ENCODE measurements at regions not wholly inside any gene's neighbourhood (a gene's known extent, or its start where the extent isn't known, plus 50 kb on each side); places are given as distances from the start of the nearest gene placed in this dataset.

DNA sequence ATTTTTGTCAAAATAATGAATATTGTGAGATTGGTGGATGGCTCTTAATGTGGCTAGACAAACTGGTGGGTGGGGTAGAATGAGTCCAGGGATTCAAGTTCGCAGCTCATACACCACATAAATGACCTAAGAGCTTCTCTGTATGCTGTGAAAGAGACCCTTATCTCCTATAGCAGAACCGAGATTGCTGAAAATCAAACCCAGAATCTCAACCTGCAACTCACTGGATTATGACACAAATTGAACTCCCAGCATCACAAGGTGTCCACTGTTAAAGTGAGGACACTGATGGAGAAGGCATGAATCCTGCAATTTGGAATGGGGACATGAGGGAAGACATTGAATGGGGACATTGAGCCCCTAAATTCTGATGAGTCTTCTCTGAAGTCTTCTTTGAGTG lies 51.3 kb upstream of the CNKSR3 start:
- no peak for DNase-seq (ENCODE audit: low read depth, low spot score)

- no peak for DNase-seq (ENCODE audit: low read depth, low spot score)
Observed at GRCh38 chr6:154565331-154565730, 54.8 kb upstream of the CNKSR3 start.

GRCh38 chr6:154566866-154567265 lies 56.4 kb upstream of the CNKSR3 start:
- DNase-seq (ENCODE audit: low read depth, low spot score), result no peak

GRCh38 chr6:154567695-154568220 lies 57.3 kb upstream of the CNKSR3 start:
- no peak for DNase-seq (ENCODE audit: low read depth, low spot score)

GRCh38 chr6:154569156-154569862 lies 58.8 kb upstream of the CNKSR3 start:
- no peak for DNase-seq (ENCODE audit: low read depth, low spot score)

DNA sequence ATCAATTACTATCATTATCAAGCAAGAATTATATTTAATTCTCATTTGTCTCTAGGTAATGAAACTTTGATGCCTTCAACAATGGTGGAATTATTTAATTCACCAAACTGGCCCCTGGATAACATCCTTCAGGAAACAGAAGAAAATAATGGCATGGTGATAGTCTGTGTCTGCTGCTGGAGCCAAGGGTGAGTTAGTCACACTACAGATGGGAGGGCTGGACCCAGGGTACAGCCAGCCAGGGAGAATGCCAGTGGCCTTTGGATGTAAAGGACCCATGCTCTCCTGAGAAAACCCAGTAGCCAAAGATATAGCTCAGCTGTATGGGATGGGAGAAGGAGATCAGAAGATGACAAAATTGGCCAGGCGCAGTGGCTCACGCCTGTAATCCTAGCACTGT lies 60.0 kb upstream of the CNKSR3 start:
- no peak for DNase-seq (ENCODE audit: low read depth, low spot score)

DNA sequence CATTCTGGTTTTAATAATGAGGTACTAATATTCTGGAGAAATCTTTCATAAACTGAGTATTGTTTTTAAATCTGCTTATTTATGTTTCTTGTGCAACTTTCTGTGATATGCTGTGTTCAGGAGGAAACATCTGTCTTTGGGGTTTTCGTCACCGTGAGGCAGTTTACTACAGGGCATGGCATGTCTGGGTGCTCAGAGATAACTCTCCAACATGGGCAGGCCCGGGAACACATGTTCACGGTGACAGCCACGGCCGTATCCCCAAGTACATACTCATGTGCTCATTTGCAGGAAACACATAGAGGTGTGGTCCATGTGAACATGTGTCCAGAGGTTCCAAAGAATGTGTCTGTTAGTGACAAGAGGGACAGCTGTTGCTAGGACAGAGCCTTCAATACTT lies 62.1 kb upstream of the CNKSR3 start:
- no peak for DNase-seq (ENCODE audit: low read depth, low spot score)

DNA sequence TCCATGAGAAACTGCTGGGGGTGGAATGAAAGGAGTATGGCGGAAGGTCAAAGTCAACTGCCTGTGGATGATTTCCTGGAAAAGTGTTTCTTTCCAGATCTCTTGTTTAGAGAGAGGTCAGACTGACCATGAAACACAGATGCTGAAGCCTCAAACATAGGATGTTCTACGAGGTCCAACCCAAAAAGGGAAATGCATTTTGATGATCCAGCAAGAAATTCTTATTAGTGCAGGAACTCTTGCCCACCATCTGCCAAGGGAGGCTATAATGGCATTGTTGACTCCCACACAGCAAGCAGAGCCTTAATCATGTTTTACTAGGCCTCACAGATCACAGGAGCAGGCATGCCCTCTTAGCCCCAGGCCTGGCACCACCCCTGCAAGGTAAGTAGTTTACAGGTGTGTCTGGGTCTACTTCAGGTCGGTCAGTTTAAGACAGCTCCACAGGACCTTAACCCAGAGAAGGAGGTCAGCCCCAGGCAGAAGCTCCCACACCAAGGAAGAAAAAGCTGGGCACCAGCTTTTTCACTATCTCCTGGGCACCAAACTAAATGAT lies 67.6 kb upstream of the CNKSR3 start:
- DNase-seq (ENCODE audit: low read depth, low spot score), result no peak

DNA sequence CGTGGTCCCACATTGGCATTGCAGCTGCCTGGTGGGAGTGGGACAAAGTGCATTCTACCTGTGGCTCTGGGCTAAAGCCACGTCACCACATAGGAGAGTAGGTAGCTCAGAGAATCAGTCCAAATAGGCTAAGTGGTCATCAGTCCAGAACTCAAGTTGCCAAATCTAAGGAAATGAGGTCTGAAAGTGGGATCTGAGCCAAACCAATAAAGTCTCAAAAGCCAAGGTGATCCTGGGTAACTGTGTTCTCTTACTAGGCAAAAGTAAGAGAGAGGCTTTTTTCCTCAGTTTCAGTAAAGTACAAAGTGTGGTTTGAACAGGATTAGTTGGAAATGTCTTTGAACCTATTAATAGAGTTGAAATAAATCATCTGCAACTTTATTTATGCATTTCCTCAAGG lies 68.6 kb upstream of the CNKSR3 start:
- DNase-seq (ENCODE audit: low read depth, low spot score), result no peak

- DNase-seq (ENCODE audit: low read depth, low spot score), result no peak
Observed at GRCh38 chr6:154579485-154579884, 69.0 kb upstream of the CNKSR3 start.

- DNase-seq (ENCODE audit: low read depth, low spot score), result no peak
Observed at GRCh38 chr6:154580397-154581135, 70.1 kb upstream of the CNKSR3 start.

DNA sequence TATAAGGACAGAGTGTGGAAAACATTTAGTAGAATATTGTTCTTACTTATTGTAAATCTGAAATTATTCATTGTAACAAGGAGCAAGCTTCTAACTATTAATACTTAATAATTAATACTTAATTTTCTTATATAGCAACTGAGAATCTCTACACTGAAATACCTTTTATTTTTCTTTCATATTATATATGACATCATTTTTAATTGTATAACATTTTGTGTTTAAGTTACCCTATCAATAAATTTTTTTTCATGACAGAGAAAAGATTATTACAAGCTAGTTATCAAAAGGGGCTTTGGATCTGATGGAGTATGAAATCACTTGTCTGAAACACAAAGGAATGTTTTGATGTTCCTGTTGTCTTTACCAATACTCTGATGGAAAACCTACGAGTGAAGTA lies 72.2 kb upstream of the CNKSR3 start:
- no peak for DNase-seq (ENCODE audit: low read depth, low spot score)

DNA sequence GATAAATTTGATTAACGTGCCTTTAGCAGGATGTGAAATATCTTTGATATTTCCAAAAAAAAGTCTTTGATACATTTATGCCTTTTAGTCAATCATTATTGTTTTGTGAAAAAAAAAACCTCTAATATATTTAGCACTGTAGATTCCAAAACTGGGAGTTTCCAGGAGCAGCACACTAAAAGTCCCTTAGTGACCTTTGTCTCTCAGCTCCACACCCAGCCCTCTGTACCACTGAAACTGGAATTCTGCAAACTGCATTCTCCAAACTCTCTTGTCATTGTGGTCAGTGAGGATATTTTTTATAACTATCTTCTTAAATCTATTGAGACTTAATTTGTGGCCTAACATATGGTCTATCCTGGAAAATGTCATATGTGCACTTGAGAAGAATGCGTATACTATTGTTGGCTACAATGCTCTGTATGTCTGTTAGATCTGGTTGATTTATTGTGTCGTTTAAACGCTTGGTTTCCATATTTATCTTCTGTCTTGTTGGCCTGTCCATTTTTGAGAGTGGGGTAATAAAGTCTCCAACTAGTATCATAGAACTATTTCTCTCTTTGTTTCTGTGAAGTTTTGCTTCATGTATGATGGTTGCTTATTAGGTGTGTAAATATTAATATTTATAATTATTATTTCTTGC lies 73.2 kb upstream of the CNKSR3 start:
- no peak for DNase-seq (ENCODE audit: low read depth, low spot score)

GRCh38 chr6:154590756-154591155 lies 80.3 kb upstream of the CNKSR3 start:
- DNase-seq (ENCODE audit: low read depth, low spot score), result no peak

GRCh38 chr6:154591234-154591633 lies 80.7 kb upstream of the CNKSR3 start:
- DNase-seq (ENCODE audit: low read depth, low spot score), result no peak

DNA sequence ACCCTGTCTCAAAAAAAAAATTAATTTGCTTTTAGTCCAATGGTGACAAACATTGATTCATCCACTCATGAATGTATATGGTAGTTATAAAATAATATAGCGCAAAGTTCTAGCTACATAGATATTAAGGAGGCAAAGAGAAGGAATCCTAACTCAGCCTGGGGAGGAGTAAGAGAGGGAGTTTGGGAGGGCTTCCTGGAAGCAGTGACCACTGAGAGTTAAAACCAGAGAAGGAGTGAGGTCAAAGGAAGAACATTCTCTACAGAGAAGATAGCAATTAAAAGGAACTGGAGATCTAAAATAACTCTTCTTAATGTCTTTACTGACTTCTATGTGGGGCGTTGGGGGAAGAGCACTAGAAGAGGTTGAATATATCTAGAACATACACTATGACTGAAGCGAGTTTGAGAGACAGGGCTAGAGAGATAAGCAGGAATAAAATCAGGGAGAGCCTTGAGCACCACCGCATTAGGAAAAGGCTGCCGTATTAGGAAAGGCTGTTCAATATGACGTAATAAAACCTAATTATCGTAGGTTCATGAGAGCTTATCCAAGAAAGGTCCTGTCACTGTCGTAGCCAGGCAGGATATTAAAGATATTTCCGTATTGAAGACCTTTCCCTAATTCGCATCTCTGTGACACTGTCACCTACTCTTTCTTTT lies 81.8 kb upstream of the CNKSR3 start:
- DNase-seq (ENCODE audit: low read depth, low spot score), result no peak

- DNase-seq (ENCODE audit: low read depth, low spot score), result no peak
Observed at GRCh38 chr6:154593122-154593521, 82.6 kb upstream of the CNKSR3 start.

- no peak for DNase-seq (ENCODE audit: low read depth, low spot score)
Observed at GRCh38 chr6:154594496-154595198, 84.2 kb upstream of the CNKSR3 start.

- no peak for DNase-seq (ENCODE audit: low read depth, low spot score)
Observed at GRCh38 chr6:154595538-154595937, 85.1 kb upstream of the CNKSR3 start.

- no peak for DNase-seq (ENCODE audit: low read depth, low spot score)
Observed at GRCh38 chr6:154596009-154596408, 85.5 kb upstream of the CNKSR3 start.

- DNase-seq (ENCODE audit: low read depth, low spot score), result no peak
Observed at GRCh38 chr6:154596701-154597100, 86.2 kb upstream of the CNKSR3 start.

Measured in brain pericyte (primary cell).